GM19239 (cell line): ENCODE measurements at regions not wholly inside any gene's neighbourhood (a gene's known extent, or its start where the extent isn't known, plus 50 kb on each side); places are given as distances from the start of the nearest gene placed in this dataset.
"Not testable (repeated sequence)": the region's sequence is repeated elsewhere in the genome, so short reads cannot be mapped to it uniquely, and the experiment has no call there.

Experiments used
- DNase-seq: peaks from one replicate; pipeline ENCODE4 v3.0.0; 2011; ENCODE audit warnings: low spot score; ENCODE audit not compliant: insufficient read length
- FAIRE-seq: peaks from 2 replicates; lab custom pipeline; 2011; peaks lifted over from hg19 to GRCh38; lab: Jason Lieb, UNC

GRCh38 chr21:17738176-17738953 lies 80.8 kb downstream of the C21orf91 start:
- DNase-seq, result no peak
- no peak for FAIRE-seq

- no peak for FAIRE-seq
- DNase-seq, result no peak
Observed at GRCh38 chr21:17736072-17736471, 83.1 kb downstream of the C21orf91 start.

DNA sequence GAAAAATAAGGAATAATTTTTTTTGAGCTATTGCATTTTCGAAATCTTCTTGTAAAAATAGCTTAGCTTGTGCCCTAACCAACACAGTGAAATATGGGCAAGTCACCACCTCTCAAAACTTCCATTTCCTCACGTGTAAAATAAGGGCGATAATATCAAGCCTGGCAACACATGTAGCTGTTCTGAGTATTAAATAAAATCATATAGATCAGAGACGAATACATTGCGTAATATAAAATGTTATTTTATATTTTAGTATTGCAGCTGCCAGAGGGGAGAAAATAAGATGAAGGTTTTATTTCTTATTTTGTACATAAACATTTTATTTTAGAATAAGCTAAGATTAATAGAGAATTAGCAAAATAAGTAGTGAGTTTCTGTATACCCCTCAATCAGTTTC lies 85.9 kb downstream of the C21orf91 start:
- FAIRE-seq (no peak), DNase-seq (no peak)

DNA sequence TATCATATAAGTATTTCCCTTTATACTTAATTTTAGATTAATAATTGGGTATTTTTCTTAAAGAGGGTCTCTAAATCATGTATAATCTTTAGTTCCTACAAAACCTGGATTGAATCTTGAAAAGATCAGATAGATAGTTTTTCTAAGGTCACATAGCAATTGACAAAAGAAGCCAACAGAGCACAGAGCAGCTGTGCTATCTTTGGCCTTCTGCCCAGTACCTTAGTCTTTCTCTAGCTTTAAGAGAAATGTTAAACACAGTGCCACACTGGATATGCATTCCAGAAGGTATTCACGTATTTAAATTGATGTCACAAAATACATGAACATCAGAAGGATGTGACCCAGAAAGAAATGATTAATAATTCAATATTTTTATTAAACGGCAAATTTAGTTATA lies 86.8 kb downstream of the C21orf91 start:
- FAIRE-seq (no peak), DNase-seq (no peak)

DNA sequence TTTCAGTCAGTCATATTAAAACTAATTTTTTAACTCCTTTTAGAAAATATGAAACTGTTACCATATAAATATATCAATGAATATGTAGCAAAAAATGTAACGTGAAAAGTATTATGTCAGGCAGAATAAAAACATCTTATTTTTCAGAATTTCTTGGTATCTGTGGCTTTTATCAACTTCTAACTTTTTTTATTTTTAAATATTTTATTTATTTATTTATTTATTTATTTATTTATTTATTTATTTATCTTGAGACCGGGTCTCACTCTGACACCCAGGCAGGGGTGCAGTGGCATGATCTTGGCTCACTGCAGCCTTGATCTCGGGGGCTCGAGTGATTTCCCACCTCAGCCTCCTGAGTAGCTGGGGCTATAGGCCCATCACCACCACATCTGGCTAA lies 87.6 kb downstream of the C21orf91 start:
- FAIRE-seq (no peak), DNase-seq (no peak)

DNA sequence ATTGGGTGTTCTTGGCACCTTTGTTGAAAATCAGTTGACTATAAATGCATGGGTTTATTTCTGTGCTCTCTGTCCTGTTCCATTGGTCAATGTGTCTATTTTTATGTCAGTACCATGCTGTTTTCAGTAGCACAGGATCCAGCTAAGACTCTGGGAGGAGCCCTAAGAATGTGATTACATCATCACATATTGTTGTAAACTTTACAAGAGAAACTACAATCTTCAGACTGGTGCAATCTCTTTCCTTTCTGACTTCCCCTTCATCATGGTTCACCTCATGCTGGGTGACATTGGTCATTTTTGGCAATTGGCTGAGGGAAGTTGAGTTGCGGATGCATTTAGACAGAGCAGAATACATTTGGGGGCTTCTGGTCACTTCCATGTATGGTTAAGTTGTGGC lies 88.4 kb downstream of the C21orf91 start:
- DNase-seq (no peak), FAIRE-seq (no peak)

DNA sequence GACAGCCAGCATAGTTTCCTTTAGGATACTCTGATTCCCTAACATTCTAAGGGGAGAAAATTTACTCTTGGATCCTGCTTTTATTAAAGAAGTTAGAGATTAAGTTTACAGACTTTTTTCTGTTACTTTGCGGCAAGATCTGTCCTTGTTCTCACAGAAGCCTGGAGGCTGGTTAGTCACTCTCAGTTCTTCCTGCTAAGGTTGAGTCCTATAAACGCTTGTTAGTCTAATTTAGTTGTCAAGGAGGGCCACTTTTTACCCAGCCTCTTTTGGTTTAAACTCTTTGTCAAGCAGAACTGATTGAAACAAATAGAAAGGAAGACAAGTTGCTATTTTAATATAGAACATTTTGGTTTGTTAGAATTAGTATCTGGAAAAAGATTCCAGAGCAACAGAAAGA lies 89.7 kb downstream of the C21orf91 start:
- FAIRE-seq (no peak), DNase-seq (no peak)

DNA sequence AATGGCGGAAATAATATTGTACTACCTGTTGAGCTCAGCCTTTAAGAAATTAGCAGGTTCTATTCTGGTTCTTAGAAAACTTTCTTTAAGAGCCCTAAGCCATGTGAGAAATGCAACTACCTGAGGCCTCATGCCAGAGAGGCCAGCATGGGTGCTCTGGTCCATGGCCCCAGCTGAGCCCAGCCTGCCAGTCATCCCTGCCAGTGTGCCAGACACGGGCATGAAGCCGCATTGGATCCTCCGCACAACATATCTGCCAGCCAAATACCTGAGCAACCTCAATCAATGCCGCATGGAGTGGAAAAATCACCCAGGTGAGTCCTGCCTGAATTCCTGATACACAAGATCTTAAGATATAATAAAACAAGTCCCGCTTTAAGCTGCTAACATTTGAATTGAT lies 91.8 kb downstream of the C21orf91 start:
- DNase-seq (no peak), FAIRE-seq (no peak)

- DNase-seq (no peak), FAIRE-seq (no peak)
Observed at GRCh38 chr21:17726047-17726829, 92.9 kb downstream of the C21orf91 start.

GRCh38 chr21:17725339-17725738 lies 93.8 kb downstream of the C21orf91 start:
- no peak for DNase-seq
- no peak for FAIRE-seq

DNA sequence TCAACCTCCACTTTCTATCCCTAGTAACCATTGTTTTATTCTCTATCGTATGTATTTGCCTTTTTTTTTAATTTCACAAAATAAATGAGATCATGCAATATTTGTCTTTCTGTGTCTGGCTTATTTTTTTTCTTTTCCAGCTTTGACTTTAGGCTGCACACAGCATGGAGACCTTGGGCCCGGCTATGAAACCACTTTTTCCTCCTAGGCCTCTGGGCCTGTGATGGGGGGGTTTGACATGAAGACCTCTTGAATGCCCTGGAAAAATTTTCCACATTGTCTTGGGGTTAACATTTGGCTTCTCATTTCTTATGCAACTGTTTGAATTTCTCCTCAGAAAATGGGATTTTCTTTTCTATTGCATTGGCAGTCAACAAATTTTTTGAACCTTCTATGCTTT lies 100.2 kb upstream of the BTG3 start:
- DNase-seq, result no peak
- no peak for FAIRE-seq

DNA sequence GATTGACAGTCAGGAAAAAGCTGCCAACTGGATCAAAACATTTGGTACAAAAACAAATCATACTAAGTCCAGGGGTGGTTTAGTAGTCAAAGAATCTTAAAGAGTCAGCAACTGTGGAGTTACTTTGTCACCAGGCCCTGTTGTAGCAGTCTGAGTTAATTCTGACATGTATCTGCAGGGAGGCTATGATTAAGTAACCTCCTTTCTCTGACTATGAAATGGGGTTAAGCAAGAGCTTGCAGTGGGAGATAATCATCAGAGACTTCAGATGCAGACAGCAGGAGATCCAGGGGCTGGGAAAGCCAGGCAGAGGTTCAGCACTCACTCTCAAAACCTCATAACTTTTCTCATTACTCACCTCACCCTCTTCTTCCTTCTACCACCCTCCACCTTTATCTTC lies 99.2 kb upstream of the BTG3 start:
- no peak for DNase-seq
- no peak for FAIRE-seq

GRCh38 chr21:17709266-17709611 lies 96.5 kb upstream of the BTG3 start:
- FAIRE-seq (peak; percentile 73), DNase-seq (no peak)

- FAIRE-seq, result no peak
- no peak for DNase-seq
Observed at GRCh38 chr21:17708522-17709265, 96.0 kb upstream of the BTG3 start.

GRCh38 chr21:17699524-17700189 lies 87.0 kb upstream of the BTG3 start:
- DNase-seq (no peak), FAIRE-seq (peak; percentile 18)

DNA sequence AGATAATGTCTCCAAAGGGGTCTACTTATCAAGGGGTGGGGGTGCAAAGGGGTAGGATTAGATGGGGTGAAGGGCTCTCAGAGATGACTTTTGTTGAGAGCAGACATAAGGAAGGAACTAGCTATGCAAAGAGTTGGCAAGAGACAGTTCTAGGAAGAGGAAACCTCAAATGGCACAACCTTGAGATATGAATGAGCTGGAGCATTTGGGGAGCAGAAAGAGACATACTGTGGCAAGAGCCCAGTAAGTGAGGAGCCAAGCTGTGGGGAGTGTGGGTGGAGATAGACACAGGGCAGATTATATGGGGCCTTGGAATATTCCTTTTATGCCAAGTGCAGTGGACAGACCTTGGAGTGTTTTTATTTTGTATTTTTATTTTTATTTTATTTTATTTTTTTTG lies 84.8 kb upstream of the BTG3 start:
- DNase-seq (no peak), FAIRE-seq (no peak)

DNA sequence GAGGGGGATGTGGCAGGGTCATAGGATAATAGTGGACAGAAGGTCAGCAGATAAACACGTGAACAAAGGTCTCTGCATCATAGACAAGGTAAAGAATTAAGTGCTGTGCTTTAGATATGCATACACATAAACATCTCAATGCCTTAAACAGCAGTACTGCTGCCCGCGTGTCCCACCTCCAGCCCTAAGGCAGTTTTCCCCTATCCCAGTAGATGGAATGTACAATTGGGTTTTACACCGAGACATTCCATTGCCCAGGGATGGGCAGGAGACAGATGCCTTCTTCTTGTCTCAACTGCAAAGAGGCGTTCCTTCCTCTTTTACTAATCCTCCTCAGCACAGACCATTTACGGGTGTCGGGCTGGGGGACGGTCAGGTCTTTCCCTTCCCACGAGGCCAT lies 81.7 kb upstream of the BTG3 start:
- DNase-seq, FAIRE-seq: not testable (repeated sequence)

DNA sequence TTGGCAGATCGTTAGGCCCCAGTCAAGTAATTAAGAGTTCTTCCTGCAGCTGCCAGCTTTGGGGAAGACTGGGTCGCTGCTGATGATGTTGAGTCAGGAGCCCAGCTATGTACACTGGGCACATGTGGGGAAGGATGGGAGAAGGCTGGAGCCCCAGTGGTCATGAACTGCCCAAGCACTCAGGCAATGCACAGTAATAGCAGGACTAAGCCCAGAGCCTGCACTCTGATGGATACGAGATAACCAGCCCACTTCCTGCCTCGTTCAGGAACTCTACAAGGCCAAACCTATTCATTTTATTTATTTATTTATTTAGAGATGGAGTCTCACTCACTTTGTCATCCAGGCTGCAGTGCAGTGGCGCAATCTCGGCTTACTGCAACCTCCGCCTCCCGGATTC lies 81.1 kb upstream of the BTG3 start:
- FAIRE-seq (no peak), DNase-seq (no peak)

- FAIRE-seq (no peak), DNase-seq (no peak)
Observed at GRCh38 chr21:17690078-17690494, 77.4 kb upstream of the BTG3 start.
